ENCODE measurements at regions not wholly inside any gene's neighbourhood (a gene's known extent, or its start where the extent isn't known, plus 50 kb on each side); places are given as distances from the start of the nearest gene placed in this dataset.

GRCh38 chr10:121648493-121648892 lies 50.2 kb upstream of the FGFR2 start:
- no peaks in the 10 kb centered on the region for H3K36me3 ChIP-seq (ENCODE audit: insufficient read depth, low read length)
- H3K9ac ChIP-seq (ENCODE audit: low read depth, low read length) = no peak overlapping the region
- H3K9me3 ChIP-seq (ENCODE audit: control insufficient read depth, insufficient read depth, low read length) = no peaks in the 10 kb centered on the region
- 0 out of 2 replicates have a peak, but pooled peaks cover 6% of the 10 kb centered on the region for H3K4me1 ChIP-seq (ENCODE audit: insufficient read depth, low read length)

GRCh38 chr10:121648059-121648458 lies 49.8 kb upstream of the FGFR2 start:
- Histone ChIP-seq H3K9me3 (ENCODE audit: control insufficient read depth, insufficient read depth, low read length) (no peaks in the 10 kb centered on the region), H3K9ac (ENCODE audit: low read depth, low read length) (no peak overlapping the region), H3K36me3 (ENCODE audit: insufficient read depth, low read length) (no peaks in the 10 kb centered on the region), H3K4me1 (ENCODE audit: insufficient read depth, low read length) (0 out of 2 replicates have a peak, but pooled peaks cover 6% of the 10 kb centered on the region)
